Heart left ventricle (tissue), 16 donors: ENCODE measurements at regions not wholly inside any gene's neighbourhood (a gene's known extent, or its start where the extent isn't known, plus 50 kb on each side); places are given as distances from the start of the nearest gene placed in this dataset.
"Not testable (repeated sequence)": the region's sequence is repeated elsewhere in the genome, so short reads cannot be mapped to it uniquely, and the experiment has no call there.

Experiments
- ATAC-seq, 4 donors: fragments of 200-7000 bp; cut with Tn5 transposase; one replicate each; pipeline ENCODE4 v1.9.1; 2020 to 2022; ENCODE audit warnings: moderate library complexity in 4 of 4, mild to moderate bottlenecking in 3 of 4, moderate number of reproducible peaks in 1 of 4
- DNase-seq, 5 donors: peaks; one replicate each; pipeline ENCODE4 v3.0.0-alpha.2; 2020
- H3K27ac ChIP-seq, 12 donors: fragments of 200-600 bp; sonication (generic) in 4 of 12; one replicate each; pipeline versions ENCODE4 v1.5.0 to v1.8.0; 2016 to 2022; ENCODE audit warnings: mild to moderate bottlenecking in 2 of 12
- H3K27me3 ChIP-seq, 9 donors: fragments of 200-600 bp; sonication (generic) in 2 of 9; one replicate each; pipeline versions ENCODE4 v1.5.1 to v1.8.0; 2016 to 2022; ENCODE audit warnings: mild to moderate bottlenecking in 3 of 9
- H3K36me3 ChIP-seq, 9 donors: fragments of 200-600 bp; sonication (generic) in 2 of 9; one replicate each; pipeline versions ENCODE4 v1.5.0 to v1.8.0; 2018 to 2022; ENCODE audit warnings: mild to moderate bottlenecking in 2 of 9
- H3K4me1 ChIP-seq, 12 donors: fragments of 200-600 bp; sonication (generic) in 4 of 12; one replicate each; pipeline versions ENCODE4 v1.5.0 to v1.8.0; 2016 to 2022; ENCODE audit warnings: mild to moderate bottlenecking in 3 of 12
- H3K4me3 ChIP-seq, 12 donors: fragments of 200-600 bp; sonication (generic) in 4 of 12; one replicate each; pipeline versions ENCODE4 v1.5.0 to v1.8.0; 2017 to 2022; ENCODE audit warnings: mild to moderate bottlenecking in 9 of 12, moderate library complexity in 4 of 12
- H3K9me3 ChIP-seq, 12 donors: fragments of 200-600 bp; sonication (generic) in 4 of 12; one replicate each; pipeline versions ENCODE4 v1.5.0 to v1.8.0; 2016 to 2022; ENCODE audit warnings: mild to moderate bottlenecking in 1 of 12
- POLR2A ChIP-seq, 2 donors: fragments of 450-650 bp; IDR thresholded peaks; one replicate each; pipeline ENCODE4 v1.6.1; 2017; ENCODE audit warnings: antibody characterized with exemption in 2 of 2, mild to moderate bottlenecking in 2 of 2, moderate library complexity in 2 of 2
- WGBS, 4 donors: extraction: QIAGEN DNeasy Blood & Tissue Kit in 2 of 4; methylation state at CpG; one replicate each; pipeline versions ENCODE4 v1.1.5 to v1.1.7; 2013 to 2018; 5-methylcytosine and 5-hydroxymethylcytosine counted together
- intact Hi-C, 10 donors: fragments of 100-400 bp; cut with DNase I; formaldehyde crosslinking; loops; one replicate each; pipeline versions ENCODE4 v1.11.1 to v1.14.2; 2022
- TF ChIP-seq, protein P1 (sequence below), 12 donors: fragments of 200-600 bp; sonication (generic) in 4 of 12; IDR thresholded peaks; one replicate each; pipeline versions ENCODE4 v1.5.0 to v1.8.0; 2018 to 2022; ENCODE audit warnings: antibody characterized with exemption in 12 of 12, mild to moderate bottlenecking in 5 of 12
- donor health status: ischemic (EF 13 %, LVEDD 7.1; RV severe dilation, severe dysfunction).
- donor health status: healthy with polysubstance abuse.
- donor health status: DM: no; HTN: yes; CAD: no.
- donor health status: DM: no; HTN: no; CAD: no.
- donor health status: ischemic (EF 25% LVEDD 6.9; RV normal size, moderate dysfunction).
- donor health status: ischemic (EF 25% LVEDD 5.7; RV mildly dilated, moderate dysfunction).
- donor health status: healthy.
- donor health status: DM: yes; HTN: yes; CAD: no.
- donor health status: ischemic (EF 35%, LVEDD 5.7; RV mildly dilated, moderate dysfunction).
- donor health status: nonischemic (EF 11% LVEDD 7.7; RV severe dilation, severe dysfunction).
- donor health status: DM: yes; HTN: yes; CAD: no.
- donor health status: PGD.
- donor health status: ischemic (EF 29% LVEDD 5.4; RV normal size, mild dysfunction).
- donor health status: nonischemic (EF 23%, LVEDD 6.1; RV moderate dilation, normal function).

DNA sequence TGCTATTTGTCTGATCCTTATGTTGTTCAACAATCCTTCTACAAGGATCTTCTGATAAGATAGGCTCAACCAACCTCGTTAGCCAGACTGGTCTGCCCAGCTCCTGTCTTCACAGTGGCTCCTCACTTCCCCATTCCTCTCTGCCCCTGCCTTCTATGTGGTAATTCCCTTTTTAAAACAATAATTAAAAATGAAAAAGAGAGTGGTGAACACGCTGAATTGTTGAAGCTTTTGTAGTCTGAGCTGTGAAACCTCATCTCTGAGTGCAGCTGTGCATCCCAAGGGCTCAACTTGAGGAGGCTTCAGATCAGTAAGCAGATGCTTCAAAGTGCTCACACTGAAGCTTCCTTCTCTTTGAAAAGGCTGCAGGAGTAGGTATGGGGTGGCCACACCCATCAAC, 70.7 kb upstream of the JUN start:
- Histone ChIP-seq H3K36me3 (no peaks in the 10 kb centered on the region), H3K9me3 (no peaks in the 10 kb centered on the region), H3K27me3 (no peaks in the 10 kb centered on the region), H3K27ac (no peak overlapping the region), H3K4me1 (peaks cover 0 to 34% (median 2%) of the 10 kb centered on the region in 12 donors), H3K4me3 (no peak overlapping the region)
- no peak for TF ChIP-seq POLR2A (IDR thresholded peaks at IDR 0.05)
- TF ChIP-seq, protein P1, sequence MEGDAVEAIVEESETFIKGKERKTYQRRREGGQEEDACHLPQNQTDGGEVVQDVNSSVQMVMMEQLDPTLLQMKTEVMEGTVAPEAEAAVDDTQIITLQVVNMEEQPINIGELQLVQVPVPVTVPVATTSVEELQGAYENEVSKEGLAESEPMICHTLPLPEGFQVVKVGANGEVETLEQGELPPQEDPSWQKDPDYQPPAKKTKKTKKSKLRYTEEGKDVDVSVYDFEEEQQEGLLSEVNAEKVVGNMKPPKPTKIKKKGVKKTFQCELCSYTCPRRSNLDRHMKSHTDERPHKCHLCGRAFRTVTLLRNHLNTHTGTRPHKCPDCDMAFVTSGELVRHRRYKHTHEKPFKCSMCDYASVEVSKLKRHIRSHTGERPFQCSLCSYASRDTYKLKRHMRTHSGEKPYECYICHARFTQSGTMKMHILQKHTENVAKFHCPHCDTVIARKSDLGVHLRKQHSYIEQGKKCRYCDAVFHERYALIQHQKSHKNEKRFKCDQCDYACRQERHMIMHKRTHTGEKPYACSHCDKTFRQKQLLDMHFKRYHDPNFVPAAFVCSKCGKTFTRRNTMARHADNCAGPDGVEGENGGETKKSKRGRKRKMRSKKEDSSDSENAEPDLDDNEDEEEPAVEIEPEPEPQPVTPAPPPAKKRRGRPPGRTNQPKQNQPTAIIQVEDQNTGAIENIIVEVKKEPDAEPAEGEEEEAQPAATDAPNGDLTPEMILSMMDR (IDR thresholded peaks at IDR 0.05), result no peak
- ATAC-seq (no peak), DNase-seq (no peak)
- 54 to 87% (median 84%) methylated on average over 2 of the region's 2 CpGs for WGBS, 4 donors
- intact Hi-C loops, result no loop called here

DNA sequence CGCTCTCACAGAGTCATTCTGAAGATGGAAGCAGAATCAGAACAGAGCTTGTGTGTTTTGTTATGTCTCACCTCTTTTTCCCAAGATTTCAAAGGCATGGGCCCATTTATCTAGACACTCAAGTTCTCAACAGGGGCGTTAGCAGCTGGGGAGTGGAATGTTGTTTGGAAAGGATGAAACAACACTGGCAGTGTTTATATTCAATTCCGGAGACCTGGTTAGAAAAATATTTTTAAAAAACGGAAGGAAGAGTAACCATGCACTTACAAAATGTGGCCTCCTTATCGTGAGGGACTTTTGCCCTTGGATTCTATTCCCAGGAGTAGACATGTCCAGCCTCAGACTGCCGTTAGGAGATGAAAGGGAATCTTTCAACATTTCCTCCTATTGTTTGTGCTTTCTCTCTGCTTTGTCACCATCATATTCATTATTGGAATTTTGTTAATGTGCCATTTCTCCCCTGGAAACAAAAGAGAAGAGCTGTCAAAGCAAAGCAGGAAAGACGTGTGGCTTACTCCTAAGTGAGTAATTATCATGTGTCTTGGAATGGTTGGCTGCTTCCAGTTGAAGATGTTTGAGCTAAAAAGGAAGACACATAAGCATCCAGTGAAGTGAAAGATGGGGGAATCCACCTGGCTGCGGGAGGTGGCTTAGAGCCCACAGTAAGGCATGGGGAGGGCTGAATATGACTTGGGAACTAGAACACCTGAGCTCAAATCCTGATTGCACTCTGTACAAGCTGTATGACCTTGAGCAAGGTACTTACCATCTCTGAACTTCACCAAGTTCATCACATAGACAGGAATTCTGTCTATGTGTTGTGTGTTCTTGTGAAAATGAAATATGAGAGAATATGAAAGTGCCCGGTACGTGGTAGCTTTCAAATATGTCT, 71.7 kb upstream of the JUN start:
- Histone ChIP-seq H3K9me3 (no peaks in the 10 kb centered on the region), H3K36me3 (no peaks in the 10 kb centered on the region), H3K27ac (peak overlapping the region in 1 of 12 donors; percentile 13), H3K27me3 (no peaks in the 10 kb centered on the region), H3K4me3 (no peak overlapping the region), H3K4me1 (peaks cover 0 to 30% (median 0%) of the 10 kb centered on the region in 12 donors)
- intact Hi-C loops, result no loop called here
- WGBS, 4 donors, result 63 to 74% (median 68%) methylated on average over 10 of the region's 10 CpGs
- ATAC-seq (peak in 3 of 4 donors; percentile 46 to 68 (median 54)), DNase-seq (no peak)
- TF ChIP-seq, protein P1 (IDR thresholded peaks at IDR 0.05), result no peak
- no peak for TF ChIP-seq POLR2A (IDR thresholded peaks at IDR 0.05)

DNA sequence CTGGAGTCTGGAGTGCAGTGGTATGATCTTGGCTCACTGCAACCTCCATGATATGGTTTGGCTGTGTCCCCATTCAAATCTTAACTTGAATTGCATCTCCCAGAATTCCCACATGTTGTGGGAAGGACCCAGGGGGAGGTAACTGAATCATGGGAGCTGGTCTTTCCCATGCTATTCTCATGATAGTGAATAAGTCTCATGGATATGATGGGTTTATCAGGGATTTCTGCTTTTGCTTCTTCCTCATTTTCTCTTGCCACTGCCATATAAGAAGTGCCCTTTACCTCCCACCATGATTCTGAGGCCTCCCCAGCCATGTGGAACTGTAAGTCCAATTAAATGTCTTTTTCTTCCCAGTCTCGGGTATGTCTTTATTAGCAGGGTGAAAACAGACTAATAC, 72.4 kb upstream of the JUN start:
- H3K27me3 ChIP-seq, H3K36me3 ChIP-seq, intact Hi-C loops, DNase-seq, H3K27ac ChIP-seq, H3K4me3 ChIP-seq, H3K9me3 ChIP-seq, ATAC-seq: not testable (repeated sequence)
- H3K4me1 ChIP-seq, result peaks cover 0 to 30% (median 0%) of the 10 kb centered on the region in 12 donors
- 97 to 100% (median 100%) methylated on average over 1 of the region's 1 CpG for WGBS, 4 donors

DNA sequence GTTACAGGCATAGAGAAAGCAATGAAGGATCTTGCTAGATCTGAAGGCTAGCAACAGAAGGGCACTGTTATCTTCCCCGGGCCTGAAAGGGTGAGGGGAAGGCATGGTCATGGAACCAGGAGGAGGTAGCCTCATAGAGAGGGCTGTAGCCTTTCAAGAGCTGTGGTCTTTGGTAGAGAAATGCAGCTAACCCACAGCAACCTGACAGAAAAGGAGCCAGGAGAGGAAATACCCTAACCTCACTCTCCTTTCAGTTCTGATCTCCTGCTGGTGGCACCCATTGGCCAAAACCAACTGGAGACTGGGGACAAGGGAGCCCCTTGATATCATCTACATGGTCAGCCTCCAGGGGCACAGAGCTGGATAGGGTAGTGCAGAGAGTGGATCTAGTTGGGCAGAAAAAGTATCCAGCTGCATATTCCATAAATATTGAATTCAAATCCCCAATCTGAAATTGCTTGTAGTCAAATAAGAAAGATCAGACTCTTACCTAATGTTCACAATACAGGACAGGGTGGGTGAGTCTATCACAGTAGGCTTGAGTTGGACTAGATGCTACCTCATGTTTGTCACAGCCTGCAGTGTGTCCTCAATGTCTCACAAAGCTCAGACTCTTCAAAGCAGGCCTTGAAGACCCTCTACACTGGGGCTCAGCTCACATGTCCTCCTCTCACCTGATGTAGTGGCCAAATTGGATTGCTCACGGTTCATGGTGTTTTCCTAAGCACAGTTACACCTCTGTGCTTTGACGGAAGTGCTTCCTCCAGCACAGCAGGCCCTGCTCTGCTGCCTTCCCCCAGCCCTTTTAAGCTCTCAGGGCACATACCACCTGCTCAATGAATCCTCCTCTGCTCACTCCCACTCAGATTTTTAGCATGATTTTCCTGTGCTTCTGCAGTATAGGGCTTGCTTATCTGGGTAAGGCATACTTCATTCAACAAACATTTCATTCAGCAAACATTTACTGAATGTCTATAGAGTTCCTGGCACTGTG, 74.1 kb upstream of the JUN start:
- no peak overlapping the region for H3K27ac ChIP-seq
- DNase-seq (no peak), ATAC-seq (no peak)
- WGBS, 4 donors, result 83 to 92% (median 85%) methylated on average over 3 of the region's 3 CpGs
- no peaks in the 10 kb centered on the region for H3K9me3 ChIP-seq
- H3K4me3 ChIP-seq, result no peak overlapping the region
- peaks cover 0 to 30% (median 0%) of the 10 kb centered on the region in 12 donors for H3K4me1 ChIP-seq
- TF ChIP-seq, protein P1 (IDR thresholded peaks at IDR 0.05), result no peak
- no peak for TF ChIP-seq POLR2A (IDR thresholded peaks at IDR 0.05)
- H3K27me3 ChIP-seq, result no peaks in the 10 kb centered on the region
- intact Hi-C loops, result no loop called here
- H3K36me3 ChIP-seq, result no peaks in the 10 kb centered on the region
